HG03521 (cell line): ENCODE measurements at regions not wholly inside any gene's neighbourhood (a gene's known extent, or its start where the extent isn't known, plus 50 kb on each side); places are given as distances from the start of the nearest gene placed in this dataset.

Source experiments
- ATAC-seq: cut with Tn5 transposase; IDR thresholded peaks from one replicate; pipeline ENCODE4 v1.9.1; 2021; ENCODE audit warnings: mild to moderate bottlenecking, moderate library complexity; ENCODE audit not compliant: unreplicated experiment

DNA sequence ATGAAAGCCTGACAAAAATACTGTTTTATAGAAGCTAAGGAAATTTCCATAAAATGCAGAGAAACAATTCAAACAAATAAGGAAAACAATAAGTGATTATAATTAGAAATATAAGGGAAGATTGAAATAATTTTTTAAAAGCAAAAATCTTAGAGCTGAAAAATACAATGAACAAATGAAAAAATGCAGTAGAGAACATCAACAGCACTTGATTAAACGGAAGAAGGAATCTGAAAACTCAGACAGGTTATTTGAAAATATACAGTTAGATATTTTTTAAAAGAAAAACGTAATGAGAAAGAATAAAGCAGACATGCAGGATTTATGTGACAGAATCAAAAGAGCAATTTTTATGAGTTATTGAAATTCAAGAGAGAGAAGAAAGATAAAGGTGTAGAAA lies 279.1 kb upstream of the MAGI2 start:
- no peak for ATAC-seq

DNA sequence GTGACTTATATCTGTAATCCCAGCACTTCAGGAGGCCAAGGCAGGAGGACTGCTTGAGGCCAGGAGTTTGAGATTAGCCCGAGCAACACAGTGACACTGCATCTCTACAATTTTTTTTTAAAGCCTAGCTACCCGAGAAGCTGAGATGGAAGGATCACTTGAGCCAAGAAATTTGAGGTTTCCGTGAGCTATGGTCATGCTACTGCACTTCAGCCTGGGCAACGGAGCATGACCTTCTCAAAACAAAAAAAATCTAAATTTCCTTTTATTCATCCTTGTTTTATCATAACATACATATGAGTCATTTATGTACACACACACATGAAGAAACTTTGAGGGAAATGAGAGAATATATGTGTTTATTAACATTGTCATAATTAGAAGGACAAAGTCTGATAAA lies 277.5 kb upstream of the MAGI2 start:
- ATAC-seq, result no peak

DNA sequence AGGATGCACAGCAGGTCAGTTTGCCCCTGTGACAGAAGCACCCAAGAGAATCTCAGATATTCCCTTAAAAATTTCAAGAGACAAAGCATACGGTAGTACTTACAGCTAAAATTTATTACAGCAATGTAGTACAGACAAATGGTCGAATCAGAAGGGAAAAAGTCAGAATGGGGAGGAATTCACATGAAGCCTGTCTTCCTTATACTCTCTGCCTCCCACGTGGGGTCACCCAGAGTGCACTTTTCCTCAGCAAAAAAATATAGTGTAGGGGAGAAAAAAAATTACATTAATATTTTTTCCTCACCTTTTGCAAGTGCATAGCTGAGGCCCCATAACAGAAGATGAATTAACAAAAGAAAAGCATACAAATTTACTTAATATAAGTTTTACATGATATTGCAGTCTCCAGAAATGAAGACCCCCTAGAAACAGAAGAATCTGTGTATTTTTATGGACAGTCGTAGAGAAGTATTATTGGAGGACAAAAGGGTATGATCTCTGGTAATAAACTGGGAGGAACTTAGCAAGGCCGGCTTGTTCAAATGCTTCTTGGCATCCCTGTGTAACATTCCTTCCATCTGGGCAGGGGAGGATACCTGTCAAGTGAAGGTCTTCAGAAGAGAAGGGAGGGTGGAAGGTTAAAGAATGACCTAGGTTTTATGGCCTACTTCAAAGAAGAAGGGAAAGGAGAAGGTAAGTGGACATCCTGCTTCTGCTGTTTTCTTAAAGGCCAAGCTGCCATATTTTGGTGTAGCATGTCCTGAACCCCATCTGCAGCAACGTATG lies 270.6 kb upstream of the MAGI2 start:
- ATAC-seq, result no peak

- no peak for ATAC-seq
Measured at GRCh38 chr7:79722217-79722616, 268.8 kb upstream of the MAGI2 start.

DNA sequence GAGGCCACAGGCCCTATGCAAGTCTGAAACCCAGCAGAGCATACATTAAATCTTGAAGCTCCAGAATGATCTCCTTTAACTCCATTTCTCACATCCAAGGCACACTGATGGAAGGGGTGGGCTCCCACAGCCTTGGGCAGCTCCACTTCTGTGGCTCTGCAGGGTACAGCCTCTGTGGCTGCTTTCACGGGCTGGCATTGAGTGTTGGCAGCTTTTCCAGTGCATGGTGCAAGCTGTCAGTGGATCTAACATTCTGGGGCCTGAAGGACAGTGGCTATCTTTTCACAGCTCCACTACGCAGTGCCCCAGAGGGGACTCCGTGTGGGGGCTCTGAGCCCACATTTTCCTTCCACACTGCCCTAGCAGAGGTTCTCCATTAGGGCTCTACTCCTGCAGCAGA lies 265.7 kb upstream of the MAGI2 start:
- ATAC-seq, result no peak

DNA sequence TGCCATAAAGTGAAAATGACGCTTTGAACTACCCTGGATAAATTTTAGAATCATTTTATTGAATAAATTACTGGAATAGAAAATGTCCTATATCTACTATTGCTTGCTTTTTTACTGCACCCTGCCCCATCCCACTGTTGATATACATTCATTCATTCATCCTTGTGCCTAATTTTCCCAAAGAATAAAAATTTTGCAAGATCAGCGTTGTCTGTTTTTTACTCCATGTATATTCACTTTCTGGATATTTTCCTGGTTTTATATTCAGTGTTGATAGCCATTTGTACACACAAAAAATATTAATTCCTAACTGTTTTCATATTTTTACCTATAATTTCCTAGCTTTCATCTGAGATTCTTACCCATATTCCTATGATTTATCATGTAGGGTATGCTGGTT lies 262.9 kb upstream of the MAGI2 start:
- no peak for ATAC-seq

DNA sequence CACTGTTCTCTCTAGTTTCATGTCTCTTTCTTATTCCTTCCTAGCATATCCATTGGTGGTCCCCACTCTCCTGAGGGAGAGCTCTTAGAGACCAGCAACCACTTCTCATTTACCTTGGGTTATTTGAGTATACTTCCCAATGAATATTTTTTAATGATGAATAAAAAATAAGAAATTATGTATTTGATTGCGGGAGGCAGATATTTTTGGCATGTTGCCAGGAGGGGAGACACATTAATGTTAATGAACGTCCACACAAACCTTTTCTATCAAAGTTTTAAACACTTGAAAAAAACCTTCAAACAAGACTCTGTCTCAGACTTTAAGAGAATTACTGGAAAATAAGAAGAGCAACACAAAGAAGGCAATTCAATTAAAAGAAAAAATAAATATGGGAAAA lies 260.6 kb upstream of the MAGI2 start:
- no peak for ATAC-seq

DNA sequence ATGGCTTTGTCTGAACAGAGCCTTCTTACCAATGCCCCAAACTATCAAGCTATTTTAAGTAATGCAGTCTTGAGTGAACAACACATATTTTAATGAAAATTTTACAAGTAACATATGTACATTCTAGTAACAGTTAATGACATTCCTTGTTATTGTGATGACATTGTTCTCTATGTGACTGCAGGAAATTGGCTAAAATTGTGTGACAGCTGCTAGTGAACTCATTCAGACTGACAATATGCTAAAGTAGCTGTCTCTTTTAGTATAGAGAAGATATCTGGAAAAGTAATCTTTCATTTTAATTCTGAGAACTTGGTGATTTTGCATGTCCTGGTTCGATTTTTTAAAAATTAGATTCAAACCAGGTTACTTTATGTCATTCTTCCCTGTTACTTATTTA lies 259.8 kb upstream of the MAGI2 start:
- ATAC-seq, result no peak

DNA sequence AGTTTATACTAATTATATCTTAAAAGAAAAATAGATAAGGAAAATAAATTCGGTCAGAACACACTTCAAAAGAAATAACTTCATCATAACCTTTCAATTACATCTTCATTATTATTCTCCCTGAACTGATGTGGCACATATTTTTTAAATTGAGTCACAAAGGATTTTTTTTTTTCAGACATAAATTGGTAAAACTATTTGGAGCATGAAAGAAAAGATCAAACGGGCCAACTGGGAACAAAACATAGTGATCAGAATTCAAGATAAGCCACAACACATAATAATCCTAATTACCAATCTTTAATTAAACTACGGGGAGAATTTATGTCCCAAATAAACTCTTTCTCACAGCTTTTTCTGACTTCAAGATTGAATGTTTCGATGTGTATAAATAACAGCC lies 258.2 kb upstream of the MAGI2 start:
- ATAC-seq, result no peak

- no peak for ATAC-seq
Measured at GRCh38 chr7:79709574-79710409, 256.3 kb upstream of the MAGI2 start.

DNA sequence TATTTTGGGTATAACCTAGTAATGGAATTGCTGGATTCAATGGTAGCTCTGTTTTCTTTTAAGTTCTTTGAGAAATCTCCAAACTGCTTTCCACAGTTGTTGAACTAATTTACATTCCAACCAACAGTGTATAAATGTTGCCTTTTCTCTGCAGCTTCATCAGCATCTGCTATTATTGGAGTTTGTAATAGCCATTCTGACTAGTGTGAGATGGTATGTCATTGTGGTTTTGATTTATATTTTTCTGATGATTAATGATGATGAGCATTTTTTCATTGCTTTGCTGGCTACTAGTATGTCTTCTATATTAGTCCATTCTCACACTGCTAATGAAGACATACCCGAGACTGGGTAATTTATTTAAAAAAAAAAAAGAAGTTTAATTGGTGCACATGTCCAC lies 248.6 kb upstream of the MAGI2 start:
- no peak for ATAC-seq

DNA sequence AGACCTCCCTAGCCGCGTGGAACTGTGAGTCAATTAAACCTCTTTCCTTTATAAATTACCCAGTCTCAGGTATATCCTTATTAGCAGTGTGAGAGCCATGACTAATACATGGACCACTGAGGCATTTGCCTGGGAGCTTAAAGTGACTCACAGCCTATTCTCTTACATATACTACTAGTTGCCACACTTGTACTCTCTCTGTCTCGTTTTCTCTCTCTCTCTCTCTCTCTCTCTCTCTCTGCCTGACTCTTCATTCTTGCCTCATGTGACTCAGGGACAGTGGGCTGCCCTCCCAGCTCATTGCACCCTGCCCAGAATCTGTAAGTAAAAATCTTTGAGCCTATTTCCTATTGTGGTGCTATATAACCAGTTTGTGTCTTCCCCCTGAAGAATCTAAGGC lies 238.5 kb upstream of the MAGI2 start:
- no peak for ATAC-seq

DNA sequence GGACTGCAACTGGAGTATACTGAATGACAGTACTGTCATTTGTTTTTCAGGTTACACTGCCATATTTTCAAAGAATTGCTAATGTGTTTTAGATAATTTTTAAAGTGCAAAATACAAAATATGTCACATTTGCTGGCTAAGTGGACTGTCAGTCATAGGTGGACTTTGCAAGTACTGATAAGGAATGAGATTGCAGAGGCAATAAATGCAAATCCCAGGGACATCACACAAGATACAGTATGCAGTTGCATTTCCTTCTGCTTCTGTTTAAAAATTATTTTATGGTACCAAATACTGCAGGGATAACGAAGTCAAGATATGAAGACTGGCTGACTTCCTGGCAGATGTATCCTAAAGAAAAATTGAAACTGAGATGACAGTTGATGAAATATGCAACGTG lies 237.6 kb upstream of the MAGI2 start:
- ATAC-seq, result no peak

- ATAC-seq, result no peak
Measured at GRCh38 chr7:79684384-79684783, 230.9 kb upstream of the MAGI2 start.

GRCh38 chr7:79683916-79684315 lies 230.4 kb upstream of the MAGI2 start:
- ATAC-seq, result no peak

DNA sequence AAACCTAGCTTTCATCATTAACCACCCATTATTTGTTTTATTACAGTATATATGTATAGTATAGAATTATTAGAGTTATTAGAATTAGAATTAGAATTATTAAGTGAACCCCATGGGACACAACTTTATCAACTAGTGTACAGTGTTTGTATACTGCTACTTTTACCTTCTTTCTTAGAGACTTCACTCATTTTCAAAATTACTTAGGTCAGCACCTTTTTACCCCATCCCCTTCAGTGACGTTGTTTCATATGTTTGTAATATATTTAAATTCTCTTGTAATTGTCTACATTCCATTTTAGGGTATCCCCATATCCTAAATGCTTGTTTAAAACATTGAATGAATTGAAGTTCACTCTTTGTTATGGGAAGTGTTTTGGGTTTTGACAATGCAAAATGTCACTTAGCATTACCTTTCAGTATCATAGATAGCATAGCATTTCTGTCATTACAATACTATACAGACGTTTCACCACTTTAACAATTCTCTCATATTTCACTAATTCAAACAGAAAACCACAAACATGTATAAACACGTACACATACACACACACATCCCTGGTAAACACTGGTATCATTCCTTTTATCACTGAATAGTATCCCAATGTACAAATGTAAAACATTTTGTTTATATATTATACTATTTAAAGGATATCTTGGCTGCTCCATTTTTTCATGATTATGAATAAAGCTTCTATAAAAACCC lies 229.9 kb upstream of the MAGI2 start:
- ATAC-seq, result no peak

DNA sequence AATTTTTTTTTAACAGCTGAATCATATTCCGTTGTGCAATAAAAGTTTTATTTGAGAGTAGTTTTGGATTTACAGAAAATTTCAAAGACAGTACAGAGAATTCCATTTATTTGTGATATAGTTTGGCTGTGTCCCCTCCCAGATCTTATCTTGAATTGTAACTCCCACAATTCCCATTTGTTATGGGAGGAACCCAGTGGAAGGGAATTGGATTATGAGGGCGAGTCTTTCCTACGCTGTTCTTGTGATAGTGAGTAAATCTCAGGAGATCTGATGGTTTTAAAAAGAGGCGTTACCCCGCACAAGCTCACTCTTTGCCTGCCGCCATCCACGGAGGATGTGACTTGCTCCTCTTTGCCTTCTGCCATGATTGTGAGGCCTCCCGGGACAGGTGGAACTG lies 228.0 kb upstream of the MAGI2 start:
- ATAC-seq, result no peak

- ATAC-seq, result no peak
Measured at GRCh38 chr7:79673969-79674368, 220.5 kb upstream of the MAGI2 start.

DNA sequence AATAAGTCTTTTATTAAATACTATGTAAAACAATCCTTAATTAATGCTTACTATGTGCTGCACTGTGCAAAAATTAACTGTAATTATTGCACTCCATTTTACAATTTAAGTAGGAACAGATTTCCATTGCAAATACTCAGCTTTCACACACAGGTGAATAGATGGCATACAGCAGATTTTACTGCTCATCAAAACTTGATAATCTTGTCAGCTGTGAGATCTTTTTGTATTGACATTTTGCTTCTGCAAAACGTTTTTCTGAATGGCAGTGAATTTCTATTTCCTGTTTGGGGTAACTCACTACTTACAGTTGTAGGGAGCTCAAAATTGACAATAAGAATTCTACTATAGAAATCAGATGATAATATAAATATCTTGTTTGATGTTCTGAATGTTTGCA lies 220.0 kb upstream of the MAGI2 start:
- no peak for ATAC-seq

DNA sequence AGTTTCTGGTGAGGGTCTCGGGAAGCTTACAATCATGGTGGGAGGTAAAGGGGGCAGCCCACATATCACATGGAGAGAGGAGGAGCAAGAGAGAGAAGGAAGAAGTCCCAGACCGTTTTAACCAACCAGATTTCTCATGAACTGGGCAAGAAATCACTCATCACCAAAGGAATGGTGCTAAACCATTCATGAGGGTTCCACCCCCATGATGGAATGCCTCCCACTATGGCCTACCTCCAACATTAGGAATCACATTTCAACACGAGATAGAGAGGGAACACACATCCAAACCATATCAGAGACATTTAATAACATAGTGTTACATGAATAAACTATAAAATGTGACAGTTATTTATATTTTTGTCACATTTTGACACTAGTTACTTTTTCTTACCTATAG lies 214.8 kb upstream of the MAGI2 start:
- no peak for ATAC-seq

DNA sequence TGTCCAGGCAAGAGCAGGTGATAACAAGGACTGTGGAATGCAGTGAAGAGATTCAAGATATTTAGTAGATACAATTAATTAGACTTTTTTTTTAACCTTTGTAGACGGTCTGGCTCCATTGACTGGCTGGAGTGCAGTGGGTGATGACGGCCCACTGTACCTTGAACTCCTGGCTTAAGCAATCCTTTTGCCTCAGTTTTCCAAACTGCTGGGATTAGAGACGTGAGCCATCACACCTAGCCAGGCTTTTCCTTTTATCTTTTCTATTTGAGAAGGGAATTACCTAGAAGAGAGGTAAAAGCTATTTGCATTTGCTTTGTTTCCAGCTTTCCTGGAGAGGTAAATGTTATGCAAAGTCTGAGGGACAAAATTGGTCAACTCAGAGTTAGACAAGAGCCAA lies 213.0 kb upstream of the MAGI2 start:
- ATAC-seq, result no peak
